GM11168 (cell line): ENCODE measurements at regions not wholly inside any gene's neighbourhood (a gene's known extent, or its start where the extent isn't known, plus 50 kb on each side); places are given as distances from the start of the nearest gene placed in this dataset.
"Not testable (repeated sequence)": the region's sequence is repeated elsewhere in the genome, so short reads cannot be mapped to it uniquely, and the experiment has no call there.

ENCODE experiments used
- in situ Hi-C: fragments of 300-500 bp; cut with MboI; formaldehyde crosslinking; loops from one replicate; pipeline ENCODE4 v1.12.0; 2022; ENCODE audit warnings: low sequenced_read_pairs; ENCODE audit not compliant: unreplicated experiment

DNA sequence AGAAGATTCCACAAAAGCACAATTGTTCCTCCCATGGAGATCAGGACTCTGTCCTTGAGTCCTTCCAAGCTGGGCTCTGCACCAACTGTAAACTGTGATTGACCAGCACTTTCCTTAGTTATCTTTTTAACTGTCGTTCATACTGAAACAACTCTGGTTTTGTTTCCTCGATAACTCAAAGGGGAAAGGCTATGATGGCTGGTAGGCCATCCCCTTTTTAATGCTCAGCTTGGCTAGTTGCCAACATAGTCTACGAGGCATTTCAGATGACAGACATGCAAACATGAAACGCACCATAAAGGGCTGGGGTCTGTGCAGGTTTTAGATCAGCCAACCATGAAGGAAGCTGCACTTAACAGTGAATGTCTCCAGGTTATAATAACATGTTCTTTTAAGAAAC is 497.1 kb upstream of the ARID1B start:
- in situ Hi-C loops = no loop called here

DNA sequence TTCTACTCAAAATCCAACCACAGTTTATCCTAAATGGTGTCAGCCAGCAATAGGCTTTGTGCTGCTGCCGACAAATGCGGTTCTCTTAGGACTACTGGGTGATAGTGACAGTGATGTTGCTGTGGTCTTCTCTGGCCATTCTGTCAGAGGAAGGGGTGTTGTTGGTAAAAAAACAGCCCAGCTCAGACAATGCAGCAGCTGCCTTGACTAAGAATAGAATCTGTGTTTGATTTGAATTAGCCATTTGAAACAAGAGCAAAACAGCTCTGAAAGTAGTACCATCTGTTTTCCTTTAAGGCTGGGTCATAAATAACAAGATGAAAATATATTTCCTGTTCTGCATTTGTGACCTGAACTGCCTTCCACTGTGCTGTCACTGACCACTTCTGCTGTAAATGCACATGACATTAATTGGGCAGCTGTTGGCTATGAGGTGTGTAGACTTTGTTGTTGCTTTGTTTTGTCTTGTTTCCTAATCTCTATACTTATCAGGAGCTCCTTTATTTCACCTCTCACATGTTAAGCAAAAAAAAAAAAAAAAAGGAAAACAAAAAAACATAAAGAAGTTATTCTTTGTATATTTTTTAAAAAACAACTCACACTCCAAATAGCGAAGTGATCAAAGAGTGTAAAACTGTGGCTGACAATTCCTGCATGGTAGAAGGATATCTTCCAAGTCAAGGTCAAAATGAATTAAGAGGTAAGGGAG is 497.8 kb upstream of the ARID1B start:
- in situ Hi-C loops = no loop called here

GRCh38 chr6:156273065-156273711 is 504.0 kb upstream of the ARID1B start:
- in situ Hi-C loops = no loop called here

GRCh38 chr6:156269751-156270369 is 507.3 kb upstream of the ARID1B start:
- in situ Hi-C loops = no loop called here

- in situ Hi-C loops = no loop called here
Measured at GRCh38 chr6:156268849-156269248, 508.3 kb upstream of the ARID1B start.

GRCh38 chr6:156262014-156262413 is 515.2 kb upstream of the ARID1B start:
- in situ Hi-C loops = no loop called here

DNA sequence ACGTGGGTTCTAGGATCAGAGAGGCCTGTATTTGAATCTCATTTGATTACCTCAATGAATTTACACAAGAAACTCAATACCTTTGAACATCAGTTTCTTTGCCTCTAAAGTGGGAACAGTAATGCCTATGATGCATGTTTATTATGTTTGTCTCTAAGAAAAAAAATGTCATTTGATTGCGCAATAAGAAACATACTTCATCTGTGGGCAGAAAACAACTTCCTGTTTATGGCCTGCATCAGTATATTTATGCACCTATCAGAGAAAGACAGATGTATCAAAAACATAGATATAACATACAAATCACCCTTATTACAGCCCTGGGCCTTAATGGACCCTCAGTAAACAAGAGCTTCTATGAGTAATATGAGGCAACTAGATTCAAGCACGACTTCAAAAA is 516.4 kb upstream of the ARID1B start:
- in situ Hi-C loops = no loop called here

DNA sequence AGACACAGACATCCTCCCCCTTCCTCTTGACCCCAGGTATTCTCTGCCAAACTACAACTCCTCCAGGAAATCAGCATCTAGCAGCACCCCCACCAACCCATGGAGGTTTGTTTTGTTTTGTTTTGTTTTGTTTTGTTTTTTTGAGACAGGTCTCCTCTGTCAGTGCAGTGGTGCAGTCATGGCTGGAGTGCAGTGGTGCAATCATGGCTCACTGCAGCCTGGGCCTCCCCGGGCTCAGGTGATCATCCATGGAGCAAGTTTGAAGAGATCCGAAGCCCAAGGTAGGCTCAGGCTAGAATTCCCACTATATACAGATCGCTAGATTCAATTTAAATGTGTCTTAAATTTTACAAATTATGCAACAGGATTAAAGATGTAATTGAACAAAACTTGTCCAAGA is 518.2 kb upstream of the ARID1B start:
- in situ Hi-C loops = no loop called here

GRCh38 chr6:156256161-156256560 is 521.0 kb upstream of the ARID1B start:
- in situ Hi-C loops = no loop called here

GRCh38 chr6:156254240-156254639 is 522.9 kb upstream of the ARID1B start:
- in situ Hi-C loops = no loop called here

- in situ Hi-C loops = no loop called here
Measured at GRCh38 chr6:156250593-156250992, 526.6 kb upstream of the ARID1B start.

DNA sequence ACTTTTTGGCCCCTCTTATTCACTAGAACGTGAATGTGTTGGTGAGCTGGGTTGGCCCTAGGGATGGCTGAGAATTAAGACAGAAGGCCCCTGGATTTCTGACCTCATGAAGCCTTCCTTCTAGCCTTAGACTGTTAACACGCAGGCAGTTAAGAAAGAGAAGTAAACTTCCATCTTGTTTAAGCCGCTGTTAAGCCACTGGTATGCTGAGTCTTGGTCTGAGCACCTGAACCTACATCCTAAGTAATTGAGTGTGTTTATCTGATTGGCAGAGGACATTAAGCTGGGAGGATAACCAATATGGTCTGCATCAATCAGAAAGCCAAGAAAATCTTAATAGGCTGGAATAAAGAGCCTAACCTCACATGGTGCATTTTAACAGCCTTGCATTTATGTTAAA is 535.0 kb upstream of the ARID1B start:
- in situ Hi-C loops = no loop called here

- in situ Hi-C loops = no loop called here
Measured at GRCh38 chr6:156231026-156231765, 546.0 kb upstream of the ARID1B start.

DNA sequence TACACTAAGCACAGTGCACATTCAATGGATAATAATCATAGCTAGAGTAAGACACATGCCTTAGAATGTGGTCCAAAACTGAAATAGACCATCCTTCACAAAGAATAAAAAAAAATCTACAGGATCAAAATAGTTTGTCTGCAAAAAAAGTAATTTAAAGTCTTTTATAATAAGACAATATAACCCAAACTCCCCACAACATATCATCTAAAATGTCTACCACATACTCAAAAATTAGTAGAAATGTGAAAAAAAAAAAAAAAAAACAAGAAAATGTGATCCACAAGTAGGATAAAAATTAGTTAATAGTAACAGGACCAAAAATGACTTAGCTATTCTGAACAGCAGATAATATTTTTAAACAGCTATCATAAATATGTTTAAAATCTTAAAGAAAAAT is 557.2 kb upstream of the ARID1B start:
- in situ Hi-C loops = no loop called here

- in situ Hi-C loops = no loop called here
Measured at GRCh38 chr6:156205678-156206077, 571.5 kb upstream of the ARID1B start.

DNA sequence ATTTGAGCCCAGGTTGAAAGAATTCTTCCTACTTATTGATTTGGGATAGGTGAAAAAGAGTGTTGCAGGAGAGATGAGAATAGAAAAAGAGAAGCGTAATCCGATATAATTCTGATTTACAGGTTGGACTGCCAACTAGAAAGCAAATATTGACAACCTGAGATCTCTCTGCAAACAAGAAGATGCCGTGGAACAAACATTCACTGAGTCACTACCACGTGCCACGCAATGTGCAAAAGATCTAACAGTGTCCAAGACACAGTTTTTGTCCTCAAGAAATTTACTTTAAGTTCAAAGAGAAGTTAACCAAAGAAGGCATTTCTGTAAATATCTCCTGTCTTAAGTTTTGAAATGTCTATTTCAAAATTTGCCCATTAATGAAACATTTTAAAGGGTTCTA is 578.0 kb upstream of the ARID1B start:
- in situ Hi-C loops = no loop called here

DNA sequence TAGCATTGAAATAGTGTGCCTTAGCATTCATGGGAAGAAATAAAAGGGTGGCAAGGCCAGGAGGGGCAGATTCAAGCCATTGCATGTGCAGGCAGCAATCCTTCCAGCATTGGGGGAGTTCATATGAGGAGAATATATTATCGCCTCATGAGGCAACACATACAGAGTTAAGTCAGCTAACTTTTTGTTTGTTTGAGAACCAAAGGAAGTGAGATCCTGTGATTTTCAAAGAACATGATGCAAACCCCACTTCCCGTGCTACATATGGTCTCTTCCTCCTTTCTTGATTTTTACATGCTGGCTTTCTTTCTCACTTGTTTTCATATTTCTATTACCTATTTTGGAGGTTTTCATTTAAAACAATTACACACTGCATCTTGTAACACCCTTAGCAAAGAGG is 579.7 kb upstream of the ARID1B start:
- in situ Hi-C loops = no loop called here

DNA sequence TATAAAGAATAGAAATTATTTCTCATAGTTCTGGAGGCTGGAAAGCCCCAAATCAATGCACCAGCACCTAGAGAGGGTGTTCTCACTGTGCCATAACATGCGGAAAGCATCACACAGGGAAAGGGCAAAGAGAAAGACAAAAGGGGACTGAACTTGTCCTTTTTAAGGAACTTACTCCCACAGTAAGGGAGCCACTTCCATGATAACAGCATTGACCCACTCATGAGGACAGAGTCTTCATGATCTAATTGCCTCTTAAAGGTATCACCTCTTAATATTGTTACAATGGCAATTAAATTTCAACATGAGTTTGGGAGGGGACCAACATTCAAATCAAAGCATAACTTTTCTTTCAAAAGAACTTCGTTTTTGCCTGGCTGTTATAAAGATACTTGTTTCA is 582.2 kb upstream of the ARID1B start:
- in situ Hi-C loops = no loop called here

GRCh38 chr6:156193381-156193780 is 583.8 kb upstream of the ARID1B start:
- in situ Hi-C loops = no loop called here

- in situ Hi-C loops = no loop called here
Measured at GRCh38 chr6:156191895-156192294, 585.3 kb upstream of the ARID1B start.

DNA sequence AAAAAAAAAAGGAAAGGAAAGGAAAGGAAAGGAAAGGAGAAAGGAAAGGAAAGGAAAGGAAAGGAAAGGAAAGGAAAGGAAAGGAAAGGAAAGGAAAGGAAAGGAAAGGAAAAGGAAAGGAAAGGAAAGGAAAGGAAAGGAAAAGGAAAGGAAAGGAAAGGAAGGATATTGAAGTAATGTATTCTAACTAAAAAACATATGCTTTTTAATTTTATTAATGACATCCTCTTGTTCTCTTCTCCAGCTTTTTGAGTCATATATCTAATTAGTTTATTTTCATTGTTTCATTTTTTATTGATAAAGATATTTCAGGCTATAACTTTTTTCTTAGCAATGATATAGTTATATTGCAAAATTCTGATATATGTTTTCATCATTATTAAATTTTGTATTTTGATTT is 585.8 kb upstream of the ARID1B start:
- in situ Hi-C loops = not testable (repeated sequence)
